Activated CD8-positive, alpha-beta memory T cell treated with anti-CD3 and anti-CD28 coated beads for 1 hour (primary cell): ENCODE measurements at regions not wholly inside any gene's neighbourhood (a gene's known extent, or its start where the extent isn't known, plus 50 kb on each side); places are given as distances from the start of the nearest gene placed in this dataset.
"Not testable (repeated sequence)": the region's sequence is repeated elsewhere in the genome, so short reads cannot be mapped to it uniquely, and the experiment has no call there.

Experiments
- DNase-seq, 2 donors: peaks; one replicate each; pipeline ENCODE4 v3.0.0-alpha.2; 2020; ENCODE audit warnings: low read depth in 1 of 2; ENCODE audit errors: extremely low read depth in 1 of 2

DNA sequence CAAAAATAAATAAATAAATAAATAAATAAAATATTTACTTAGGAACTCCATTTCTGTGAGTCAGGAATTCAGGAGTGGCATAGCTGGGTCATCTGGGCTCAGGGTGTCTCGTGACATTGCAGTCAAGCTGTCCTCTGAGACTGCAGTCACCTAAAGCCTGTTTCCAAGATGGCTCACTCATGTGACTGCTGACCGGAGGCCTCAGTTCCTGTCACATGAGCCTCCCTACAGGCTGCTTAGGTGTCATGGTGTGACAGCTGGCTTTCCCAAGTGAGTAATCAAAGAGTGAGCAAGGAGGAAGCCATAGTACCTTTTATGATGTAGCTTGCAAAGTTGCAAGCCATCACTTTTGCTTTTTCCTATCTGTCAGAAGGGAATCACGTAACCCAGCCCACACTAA is 128.6 kb upstream of the KCTD7 start:
- DNase-seq, result no peak

DNA sequence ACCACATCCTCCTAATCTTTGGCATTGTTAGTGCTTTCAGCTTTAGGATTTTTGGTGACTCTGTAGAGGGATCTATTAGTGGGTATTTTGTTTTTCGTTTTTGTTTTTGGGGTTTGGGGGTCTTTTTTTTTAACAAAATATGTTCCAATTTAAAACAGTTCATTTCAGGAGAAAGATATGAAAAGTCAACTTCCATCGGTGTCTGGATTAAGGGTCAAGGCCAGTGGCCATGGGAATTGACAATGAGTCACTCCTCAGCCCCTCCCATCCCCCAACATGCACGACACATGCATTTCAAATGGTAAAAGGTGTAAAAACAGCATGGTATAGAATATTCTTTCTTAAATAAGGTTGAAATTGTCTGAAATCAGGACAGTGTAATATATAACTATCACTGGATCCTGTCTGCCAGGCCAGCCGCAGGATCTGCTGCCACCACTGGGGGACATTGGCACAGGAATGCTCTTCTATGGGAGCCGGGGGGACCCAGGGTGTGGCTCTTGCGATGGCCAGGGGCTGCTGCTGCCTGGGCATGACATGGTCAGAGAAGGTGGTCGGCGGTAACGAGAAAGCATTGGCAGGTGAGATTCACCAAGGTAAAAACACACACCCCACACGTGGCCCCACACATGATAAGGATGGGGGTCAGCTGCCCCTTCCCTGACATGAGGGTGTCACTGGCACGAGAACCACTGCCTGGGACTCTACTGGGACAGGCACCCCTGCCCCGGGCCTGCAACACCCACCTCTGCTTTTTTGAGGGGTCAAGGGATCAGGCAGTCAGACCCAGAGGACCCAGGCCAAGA is 126.2 kb upstream of the KCTD7 start:
- DNase-seq, result no peak

DNA sequence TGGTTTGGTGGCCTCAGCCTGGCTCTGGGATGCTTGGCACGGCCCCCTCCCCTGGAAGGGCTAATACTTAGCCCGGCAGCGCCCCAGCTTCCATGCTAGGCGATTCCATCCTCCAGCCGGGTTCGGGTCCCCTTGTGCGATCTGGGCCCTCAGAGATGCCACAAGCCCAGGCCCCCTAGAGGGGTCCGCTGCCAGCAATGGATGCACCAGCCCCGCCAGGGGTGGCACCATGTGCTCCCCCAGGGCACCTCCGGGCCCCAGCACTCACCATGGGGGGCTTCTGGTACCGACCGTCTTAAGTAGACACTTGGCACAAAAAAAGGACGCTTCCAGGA is 125.7 kb upstream of the KCTD7 start:
- no peak for DNase-seq

DNA sequence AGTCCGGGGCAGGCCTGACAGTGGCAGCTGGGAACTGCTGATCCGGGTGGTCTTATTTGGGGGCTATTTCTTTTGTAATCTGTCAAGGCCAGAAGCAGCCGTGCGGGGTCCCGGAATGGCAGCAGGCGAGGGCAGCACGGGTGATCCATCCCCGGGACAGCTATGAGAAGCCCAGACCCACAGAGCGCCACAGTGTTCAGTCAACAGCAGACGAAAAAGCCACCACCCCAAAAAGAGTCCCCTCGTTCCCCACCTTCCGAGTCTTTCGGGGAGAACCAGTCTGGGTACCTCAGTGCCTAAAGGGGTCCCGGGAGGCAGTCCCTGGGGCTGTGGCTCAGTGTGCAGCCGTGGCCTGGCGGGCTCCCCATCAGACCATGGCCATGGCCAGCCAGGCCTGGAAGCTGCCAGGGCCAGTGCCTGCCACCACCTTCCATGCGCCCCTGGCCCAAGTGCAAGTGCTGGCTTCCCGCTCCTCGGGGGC is 125.1 kb upstream of the KCTD7 start:
- no peak for DNase-seq

DNA sequence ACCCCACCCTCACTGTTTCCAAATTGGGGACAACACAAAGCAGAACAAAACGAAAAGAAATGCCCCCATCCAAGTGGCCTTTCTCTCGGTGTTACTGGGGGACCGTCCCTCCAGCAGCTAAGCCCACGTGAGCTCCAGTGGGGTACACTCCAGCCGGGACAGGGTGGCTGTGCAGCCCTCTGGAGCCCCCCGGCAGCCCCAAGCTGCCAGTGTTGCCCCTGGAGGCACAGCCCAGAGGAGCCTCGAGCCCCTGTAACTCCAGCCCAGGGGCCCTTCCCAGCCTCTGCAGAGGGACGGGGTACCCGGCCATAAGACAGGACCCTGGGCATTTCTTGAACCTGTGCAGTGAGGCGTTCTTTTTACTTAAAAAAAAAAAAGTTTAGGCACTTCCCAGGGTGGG is 124.5 kb upstream of the KCTD7 start:
- DNase-seq, result no peak

DNA sequence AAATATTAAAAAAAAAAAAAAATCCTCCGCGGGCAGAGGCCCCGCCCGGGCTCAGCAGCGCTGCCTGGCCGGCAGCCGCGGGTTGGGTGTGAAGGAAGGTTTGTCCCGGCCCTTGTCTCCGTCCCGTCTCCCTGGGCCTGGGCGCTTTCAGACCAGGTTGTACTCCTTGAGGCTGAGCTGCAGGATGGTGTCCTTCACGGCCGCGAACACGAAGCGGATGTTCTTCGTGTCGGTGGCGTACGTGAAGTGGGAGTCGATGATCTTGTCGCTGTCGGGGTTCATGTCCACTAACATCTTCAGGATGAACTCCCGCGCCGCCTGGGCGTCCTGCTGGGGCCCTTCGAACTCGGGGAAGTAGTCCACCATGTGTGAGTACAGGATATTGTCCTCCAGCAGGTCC is 123.7 kb upstream of the KCTD7 start:
- no peak for DNase-seq

DNA sequence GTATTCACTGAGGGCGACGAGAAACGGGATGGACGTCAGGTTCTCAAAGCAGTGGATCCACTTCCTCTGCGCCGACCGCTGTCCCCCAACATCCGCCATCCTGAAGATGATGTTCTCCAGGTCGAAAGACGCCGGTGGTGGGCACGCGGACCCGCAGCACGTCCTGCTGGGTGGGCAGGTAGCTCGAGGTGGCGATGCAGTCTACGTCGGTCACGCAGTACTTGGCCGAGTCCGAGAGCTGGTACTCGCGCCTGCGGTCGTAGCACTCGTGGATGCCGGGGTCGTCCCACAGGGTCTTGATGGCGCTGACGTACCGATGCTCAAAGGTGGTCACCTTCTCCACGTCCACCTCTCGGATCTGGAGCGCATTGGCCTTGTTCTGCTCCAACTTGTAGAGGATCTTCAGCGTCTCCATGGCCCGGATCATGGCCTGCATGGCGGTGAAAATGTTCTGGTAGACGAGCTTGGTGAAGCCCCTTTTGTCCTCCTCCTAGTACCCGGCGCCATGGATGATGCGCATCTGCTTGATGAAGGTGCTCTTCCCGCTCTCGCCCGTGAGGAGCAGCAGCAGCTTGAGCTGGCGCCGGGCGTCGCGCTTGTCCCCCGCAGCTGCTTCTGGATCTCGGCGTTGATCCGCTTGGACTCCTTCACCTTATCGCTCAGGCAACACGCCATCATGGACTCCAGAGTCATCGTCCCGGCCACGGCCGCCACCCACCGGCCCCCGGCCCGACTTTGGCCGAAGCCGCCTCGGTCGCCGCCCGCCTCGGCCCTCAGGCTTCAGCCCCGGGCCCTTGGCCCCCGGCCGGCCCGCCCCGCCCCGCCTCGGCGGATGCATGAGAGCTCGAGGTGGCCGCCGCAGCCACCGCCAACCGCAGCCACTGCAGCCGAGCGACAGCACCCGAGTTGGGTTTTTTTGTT is 122.9 kb upstream of the KCTD7 start:
- no peak for DNase-seq

DNA sequence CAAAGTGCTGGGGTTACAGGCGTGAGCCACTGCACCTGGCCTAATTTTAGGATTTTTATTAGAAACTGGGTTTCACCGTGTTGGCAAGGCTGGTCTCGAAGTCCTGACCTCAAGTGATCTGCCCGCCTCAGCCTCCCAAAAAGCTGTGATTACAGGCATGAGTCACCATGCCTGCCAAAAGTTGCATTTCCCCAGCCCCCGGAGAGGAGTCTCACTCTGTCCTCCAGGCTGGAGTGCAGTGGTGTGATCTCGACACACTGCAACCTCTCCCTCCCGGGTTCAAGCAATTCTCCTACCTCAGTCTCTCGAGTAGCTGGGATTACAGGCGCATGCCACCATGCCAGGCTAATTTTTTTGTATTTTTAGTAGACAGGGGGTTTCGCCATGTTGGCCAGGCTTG is 122.0 kb upstream of the KCTD7 start:
- DNase-seq, result not testable (repeated sequence)

DNA sequence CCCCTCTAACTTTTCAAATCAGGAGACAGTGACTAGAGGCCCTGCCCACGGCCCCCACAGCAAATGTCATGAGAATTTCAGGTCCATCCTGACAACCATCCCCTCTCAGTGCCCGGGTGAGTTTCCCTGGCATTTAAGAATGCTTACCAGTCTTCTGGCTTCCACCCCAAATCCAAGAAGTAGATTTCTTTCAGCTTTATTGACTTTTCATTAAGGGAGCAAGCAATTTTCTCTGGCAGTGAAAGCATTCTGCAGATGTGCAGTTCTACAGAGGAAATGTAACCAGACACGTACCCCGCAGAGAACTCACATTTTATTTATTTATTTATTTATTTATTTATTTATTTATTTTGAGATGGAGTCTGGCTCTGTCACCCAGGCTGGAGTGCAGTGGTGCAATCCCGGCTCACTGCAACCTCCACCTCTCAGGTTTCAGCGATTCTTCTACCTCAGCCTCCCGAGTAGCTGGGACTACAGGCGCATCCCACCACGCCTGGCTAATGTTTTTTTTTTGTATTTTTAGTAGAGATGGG is 120.9 kb upstream of the KCTD7 start:
- DNase-seq, result no peak

DNA sequence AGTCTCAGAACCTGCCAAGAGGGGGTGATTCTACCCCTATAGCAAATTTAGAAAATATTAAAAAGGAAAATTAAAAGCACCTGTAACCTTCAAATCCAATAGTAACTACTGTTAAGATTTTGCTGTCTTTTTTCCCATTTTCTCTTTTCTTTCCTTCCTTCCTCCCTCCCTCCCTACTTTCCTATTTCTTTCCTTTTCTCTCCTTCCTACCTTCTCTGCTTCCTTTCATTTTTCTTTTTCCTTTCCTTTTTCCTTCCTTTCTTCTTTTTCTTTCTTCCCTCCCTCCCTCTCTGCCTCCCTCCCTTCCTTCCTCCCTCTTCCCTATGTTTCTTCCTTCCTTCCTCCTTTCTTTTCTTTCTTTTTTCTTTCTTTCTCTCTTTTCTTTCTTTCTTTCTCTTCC is 120.2 kb upstream of the KCTD7 start:
- no peak for DNase-seq

DNA sequence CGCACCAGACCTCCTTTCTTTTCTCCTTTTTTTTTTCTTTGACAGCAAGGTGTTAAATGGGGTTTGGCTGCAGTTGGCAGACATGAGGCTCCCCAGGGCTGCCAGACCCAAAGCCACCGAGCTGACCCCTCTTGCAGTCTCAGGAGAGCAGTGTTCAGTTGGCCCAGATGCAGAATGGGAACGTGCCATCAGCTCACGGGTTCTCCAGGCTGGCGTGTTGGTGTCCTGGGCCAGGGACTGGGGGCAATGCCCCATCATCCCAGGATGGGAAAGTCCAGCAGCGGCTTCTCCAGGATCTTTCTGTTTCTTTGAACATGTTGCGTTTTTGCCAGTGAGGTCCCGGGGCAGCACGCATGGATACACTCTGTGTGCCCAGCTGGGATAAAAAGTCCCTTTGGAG is 114.6 kb upstream of the KCTD7 start:
- DNase-seq, result no peak

DNA sequence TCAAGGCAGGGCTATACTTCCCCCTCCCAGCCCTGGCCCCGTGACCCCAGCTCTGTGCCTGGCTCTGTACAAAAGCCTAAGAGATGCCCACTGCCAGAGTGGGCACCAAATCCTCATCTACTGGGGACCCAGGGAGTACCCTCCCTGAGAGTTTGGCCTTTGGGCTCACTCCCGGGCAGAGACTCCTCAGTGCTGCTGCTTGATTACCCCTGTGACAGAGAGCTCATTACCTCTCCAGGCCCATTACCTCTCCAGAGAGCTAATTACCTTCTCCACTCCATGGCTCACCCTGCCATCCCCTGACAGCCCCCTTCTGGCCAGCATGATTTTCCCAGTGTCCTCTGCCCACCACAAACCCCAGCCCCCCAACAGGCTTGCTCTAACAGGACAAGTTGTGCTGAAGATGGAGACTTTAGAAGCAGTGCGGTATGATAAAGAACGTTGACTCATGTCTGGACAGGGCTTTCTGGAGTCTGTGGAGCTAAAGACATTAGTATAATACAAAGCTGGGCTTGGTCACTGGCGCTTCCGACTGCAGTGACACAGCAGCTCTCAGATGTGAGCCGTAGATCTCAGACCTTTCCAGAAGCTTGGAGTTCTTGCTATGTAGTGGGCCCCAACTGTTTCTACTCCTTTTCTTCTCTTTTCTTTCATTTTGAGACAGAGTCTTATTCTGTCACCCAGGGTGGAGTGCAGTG is 111.3 kb upstream of the KCTD7 start:
- no peak for DNase-seq

DNA sequence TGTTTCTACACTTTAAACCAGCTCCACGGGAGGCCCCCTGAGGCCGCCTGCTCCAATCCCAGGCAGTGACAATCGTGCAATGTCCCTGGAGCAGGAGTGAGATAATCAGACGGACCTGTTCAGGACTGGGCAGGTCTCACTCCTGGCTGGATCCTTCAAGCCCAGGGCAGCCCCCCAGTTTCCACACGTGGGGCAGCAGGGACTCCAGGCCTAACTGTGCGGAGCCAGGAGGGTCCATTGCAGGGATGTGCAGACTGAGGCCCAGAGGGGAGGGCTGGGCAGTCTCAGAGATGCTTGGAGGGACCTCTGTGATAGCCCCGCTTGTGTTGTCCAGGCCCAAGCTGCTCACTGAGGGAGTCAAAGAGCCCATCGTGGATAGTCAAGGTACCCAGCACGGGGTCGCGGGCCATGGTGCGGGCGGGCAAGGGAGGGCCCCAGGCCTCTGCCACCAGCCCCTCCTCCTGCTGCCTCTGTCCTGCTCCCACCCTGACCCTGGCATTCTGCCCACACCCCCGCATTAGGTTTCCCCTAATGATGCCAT is 110.5 kb upstream of the KCTD7 start:
- no peak for DNase-seq

DNA sequence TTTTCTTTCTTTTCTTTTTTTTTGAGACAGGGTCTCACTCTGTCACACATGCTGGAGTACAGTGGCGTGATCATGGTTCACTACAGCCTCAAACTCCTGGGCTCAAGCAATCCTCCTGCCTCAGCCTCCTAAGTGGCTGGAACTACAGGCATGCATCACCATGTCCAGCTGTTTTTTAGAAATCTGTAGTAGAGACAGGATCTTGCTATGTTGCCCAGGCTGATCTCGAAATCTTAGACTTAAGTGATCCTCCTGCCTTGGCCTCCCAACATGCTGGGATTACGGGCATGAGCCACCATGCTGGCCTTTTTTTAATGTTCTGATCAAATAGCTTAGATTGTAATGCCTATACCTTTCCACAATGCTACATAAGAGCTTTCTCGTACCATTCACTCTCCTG is 107.0 kb upstream of the KCTD7 start:
- DNase-seq, result no peak

DNA sequence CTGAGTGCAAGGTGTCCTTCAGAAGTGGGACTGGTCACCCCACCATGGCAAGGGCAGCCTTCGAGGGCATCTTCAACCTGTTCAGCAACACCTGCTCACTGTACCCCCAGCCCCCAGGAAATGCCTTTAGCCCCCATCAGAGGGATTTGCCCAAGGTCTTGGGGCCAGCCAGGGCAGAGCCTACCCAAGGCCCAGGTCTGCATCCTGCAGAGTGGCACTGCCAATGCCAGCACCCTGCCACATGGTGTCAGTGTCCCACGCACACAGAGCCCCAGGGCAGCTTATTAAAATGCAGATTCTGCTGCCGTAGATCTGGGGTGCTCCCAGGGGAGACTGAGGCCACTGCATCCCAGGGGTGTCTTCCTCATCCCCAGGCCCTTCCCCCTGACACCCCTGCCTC is 106.2 kb upstream of the KCTD7 start:
- DNase-seq, result no peak

DNA sequence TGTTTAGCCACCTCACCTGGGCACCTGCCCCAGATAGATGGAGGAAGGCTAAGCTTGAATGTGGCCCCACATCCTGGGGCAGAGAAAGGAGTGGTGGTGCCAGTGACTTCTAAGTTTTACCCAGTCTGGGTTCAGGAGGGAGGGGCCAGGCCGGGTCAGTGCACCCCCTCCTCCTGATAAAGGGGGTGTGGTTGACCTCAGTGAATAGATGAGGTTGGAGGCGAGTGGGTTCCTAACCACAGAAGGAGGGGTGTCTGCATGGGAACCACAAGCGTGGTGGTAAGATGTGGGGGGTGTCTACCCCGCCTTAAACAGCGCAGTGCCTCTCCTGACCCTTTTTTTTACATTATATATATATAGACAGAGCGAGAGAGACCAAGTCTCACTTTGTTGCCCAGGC is 105.3 kb upstream of the KCTD7 start:
- DNase-seq, result no peak

DNA sequence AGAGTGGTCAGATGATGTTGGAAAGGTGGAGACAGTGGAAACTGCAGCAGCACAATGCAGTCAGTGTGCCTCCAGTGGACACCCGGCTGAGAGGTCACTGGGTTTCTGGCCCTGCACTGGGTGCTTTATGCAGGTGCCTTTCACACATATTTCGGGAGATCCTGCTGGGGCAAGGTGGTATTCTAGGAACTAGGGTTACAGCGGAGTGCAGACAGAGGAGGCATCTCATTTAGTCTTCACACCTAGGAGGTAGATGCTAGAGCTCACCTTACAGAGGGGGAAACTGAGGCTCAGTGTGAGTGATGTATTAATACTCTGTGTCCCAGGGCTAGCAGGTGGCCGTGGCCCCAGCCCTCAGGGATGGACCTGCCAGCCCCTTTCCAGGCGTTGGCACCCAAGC is 103.9 kb upstream of the KCTD7 start:
- DNase-seq, result no peak

DNA sequence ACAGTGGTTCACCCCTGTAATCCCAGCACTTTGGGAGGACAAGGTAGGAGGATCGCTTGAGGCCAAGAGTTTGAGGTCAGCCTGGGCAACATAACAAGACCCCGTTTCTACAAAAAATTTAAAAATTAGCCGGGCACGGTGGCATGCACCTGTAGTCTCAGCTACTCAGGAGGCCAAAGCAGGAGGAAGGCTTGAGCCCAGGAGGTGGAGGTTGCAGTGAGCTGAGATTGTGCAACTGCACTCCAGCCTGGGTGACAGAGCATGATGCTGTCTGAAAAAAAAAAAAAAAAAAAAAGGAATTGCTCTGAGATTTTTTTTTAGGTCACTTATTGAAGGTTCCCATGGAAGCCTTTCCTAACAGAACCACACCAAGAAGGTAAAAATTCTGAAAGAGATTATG is 101.9 kb upstream of the KCTD7 start:
- DNase-seq, result not testable (repeated sequence)

DNA sequence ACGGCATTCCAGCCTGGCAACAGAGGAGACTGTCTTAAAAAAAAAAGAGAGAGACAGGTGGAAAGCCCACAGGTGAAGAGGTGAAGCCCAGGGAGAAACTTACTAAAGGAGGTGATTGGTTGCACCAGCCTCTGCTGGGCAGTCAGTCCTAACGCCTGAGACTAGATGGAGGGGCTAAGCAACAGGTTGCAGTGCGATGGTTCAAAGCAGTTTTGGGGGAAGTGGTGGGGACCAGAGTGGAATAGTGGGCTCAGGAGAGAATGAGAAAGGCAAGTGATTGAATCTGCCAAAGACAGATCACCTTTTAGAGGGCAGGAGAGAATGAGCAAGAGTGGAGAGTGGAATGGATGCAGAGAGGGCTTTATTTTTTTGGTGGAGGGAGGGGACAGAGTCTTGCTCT is 100.0 kb upstream of the KCTD7 start:
- DNase-seq, result no peak

DNA sequence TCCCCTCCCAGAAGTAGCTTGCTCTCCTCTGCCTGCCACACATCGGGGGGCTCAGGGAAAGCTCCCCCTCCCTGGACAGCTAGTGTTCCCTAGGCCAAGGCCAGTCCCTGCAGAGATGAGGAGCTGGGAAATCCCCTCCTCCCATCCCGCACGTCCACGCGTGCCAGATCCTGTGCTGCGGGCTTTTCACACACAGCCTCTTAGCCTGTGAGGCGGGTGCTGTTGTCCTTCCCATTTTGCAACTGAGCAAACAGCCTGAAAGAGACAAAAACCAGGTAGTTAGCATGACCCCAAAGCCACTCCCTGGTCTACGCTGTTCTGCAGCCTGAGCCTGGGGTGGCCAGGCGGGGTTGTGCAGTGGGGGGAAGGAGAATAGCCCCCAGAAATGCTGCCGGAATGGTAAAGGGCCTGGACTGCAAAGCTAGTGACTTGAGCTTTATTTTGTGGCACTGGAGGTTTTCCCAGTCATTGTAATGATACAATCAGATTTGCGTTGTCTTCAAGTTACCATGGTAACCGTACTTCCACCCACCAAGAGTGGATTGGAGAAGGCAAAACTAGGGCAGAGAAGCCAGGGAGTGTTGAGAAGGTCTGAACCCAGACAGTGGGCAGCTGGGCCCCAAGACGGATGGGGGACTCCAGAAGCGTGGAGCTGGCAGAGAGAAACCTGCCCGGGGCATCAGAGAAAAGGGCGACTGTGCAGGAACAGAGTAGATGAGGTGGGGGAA is 98.6 kb upstream of the KCTD7 start:
- no peak for DNase-seq
